LNCaP clone FGC (cell line): ENCODE measurements at regions not wholly inside any gene's neighbourhood (a gene's known extent, or its start where the extent isn't known, plus 50 kb on each side); places are given as distances from the start of the nearest gene placed in this dataset.

Source experiments
- DNase-seq: peaks from one replicate; pipeline ENCODE4 v3.0.0-alpha.2; 2011; ENCODE audit warnings: low read depth
- H3K4me3 ChIP-seq: 2 replicates; pipeline ENCODE4 v1.5.1; 2011; ENCODE audit warnings: mild to moderate bottlenecking, low read depth, low read length, control low read depth
- TF ChIP-seq, protein P1 (sequence below): IDR thresholded peaks from 2 replicates; pipeline ENCODE4 v1.5.1; 2012; ENCODE audit warnings: mild to moderate bottlenecking; ENCODE audit not compliant: control insufficient read depth, insufficient read depth; ENCODE audit errors: extremely low read depth

DNA sequence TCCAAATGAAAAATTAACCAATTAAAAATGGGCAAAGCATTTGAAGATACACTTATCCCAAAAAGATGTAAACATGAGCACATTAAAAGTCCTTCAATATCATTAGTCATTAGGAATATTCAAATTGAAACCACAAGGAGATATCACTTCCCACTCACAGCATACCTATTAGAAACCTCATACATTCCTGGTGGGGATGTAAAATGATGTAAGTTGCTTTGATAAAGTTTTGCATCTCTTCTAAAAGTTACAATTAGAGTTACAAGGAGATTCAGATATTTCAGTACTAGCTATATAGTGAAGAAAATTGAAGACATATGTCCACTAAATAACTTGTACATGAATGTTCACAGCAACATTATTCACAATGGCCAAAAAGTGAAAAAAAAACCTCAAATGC is 1109.3 kb upstream of the LCORL start:
- TF ChIP-seq, protein P1, sequence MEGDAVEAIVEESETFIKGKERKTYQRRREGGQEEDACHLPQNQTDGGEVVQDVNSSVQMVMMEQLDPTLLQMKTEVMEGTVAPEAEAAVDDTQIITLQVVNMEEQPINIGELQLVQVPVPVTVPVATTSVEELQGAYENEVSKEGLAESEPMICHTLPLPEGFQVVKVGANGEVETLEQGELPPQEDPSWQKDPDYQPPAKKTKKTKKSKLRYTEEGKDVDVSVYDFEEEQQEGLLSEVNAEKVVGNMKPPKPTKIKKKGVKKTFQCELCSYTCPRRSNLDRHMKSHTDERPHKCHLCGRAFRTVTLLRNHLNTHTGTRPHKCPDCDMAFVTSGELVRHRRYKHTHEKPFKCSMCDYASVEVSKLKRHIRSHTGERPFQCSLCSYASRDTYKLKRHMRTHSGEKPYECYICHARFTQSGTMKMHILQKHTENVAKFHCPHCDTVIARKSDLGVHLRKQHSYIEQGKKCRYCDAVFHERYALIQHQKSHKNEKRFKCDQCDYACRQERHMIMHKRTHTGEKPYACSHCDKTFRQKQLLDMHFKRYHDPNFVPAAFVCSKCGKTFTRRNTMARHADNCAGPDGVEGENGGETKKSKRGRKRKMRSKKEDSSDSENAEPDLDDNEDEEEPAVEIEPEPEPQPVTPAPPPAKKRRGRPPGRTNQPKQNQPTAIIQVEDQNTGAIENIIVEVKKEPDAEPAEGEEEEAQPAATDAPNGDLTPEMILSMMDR: no peak
- no peak overlapping the region for H3K4me3 ChIP-seq
- DNase-seq: no peak

DNA sequence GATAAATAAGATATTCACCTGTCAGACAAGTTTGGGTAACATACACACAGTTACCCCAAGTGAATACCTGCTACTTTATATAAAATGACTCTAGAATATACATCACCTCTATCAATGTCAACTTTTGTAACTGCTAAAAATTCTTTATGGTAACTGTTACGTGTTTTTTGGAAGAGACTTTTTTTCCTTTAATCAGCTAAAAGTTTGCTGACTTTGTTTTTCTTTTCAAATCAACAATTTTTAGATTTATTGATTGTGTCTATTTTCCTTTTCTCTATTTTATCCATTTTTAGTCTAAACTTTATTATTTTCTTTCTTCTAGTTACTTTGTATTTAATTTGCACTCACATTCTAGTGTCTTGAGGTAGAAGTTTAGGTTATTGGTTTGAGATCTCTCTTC is 1106.6 kb upstream of the LCORL start:
- no peak for DNase-seq
- TF ChIP-seq, protein P1: no peak
- no peak overlapping the region for H3K4me3 ChIP-seq

DNA sequence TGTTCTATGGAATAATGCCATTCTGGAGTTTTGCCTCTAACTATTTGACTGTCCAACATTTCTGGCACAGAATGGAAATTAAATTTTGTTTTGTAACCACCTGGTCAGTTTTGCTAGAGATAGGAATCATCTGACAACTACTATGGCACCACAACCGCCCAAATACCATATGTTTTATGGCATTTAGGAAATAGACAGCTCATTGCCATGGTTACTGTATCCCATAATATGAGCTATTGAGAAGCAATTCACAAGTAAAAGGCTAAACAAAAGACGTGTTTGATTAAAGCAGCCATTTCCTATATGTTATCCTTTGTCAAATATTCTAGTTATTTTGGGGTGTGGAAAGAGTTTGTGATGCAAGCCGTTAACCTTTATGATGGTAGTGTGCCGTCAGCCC is 1105.3 kb upstream of the LCORL start:
- TF ChIP-seq, protein P1: no peak
- H3K4me3 ChIP-seq: no peak overlapping the region
- no peak for DNase-seq

DNA sequence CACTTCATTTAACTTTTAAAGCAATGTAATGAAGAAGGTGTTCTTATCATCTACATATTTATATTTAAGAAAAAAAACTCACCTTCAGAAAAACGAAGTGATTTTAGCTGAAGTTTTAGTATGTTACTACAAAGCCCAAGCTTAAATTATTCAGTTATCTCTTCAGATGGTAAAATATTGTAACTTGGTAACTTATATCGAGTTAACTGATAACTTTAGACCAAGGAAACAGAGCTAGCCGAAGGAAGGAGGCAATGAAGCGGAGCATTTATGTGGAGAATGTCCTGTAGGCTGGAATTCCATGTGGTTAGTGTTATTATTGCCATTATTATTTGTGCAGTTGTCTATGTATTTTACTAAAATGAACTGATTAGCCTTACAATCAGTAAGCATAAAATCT is 1102.1 kb upstream of the LCORL start:
- no peak for DNase-seq
- H3K4me3 ChIP-seq: no peak overlapping the region
- TF ChIP-seq, protein P1: no peak

- TF ChIP-seq, protein P1: no peak
- no peak overlapping the region for H3K4me3 ChIP-seq
- no peak for DNase-seq
These were observed 1098.5 kb upstream of the LCORL start for GRCh38 chr4:19119904-19120560.

GRCh38 chr4:19117022-19117421 is 1095.5 kb upstream of the LCORL start:
- TF ChIP-seq, protein P1: no peak
- H3K4me3 ChIP-seq: no peak overlapping the region
- DNase-seq: no peak

DNA sequence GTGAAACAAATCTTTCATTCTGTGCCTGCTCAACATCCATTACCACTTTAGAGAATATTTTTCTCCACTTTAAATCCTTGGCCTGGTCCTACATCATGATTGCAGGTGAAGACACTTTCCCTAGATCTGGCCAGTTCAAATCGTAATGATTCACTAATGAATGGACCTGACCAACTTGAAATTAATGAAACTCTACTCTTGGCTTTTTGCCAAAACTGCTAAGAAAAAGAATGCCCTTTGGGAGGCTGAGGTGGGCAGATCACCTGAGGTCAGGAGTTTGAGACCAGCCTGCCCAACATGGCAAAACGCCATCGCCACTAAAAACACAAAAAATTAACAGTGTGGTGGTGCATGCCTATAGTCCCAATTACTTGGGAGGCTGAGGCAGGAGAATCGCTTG is 1082.6 kb upstream of the LCORL start:
- TF ChIP-seq, protein P1: no peak
- no peak for DNase-seq
- H3K4me3 ChIP-seq: no peak overlapping the region
